ENCODE measurements at regions not wholly inside any gene's neighbourhood (a gene's known extent, or its start where the extent isn't known, plus 50 kb on each side); places are given as distances from the start of the nearest gene placed in this dataset.
A peak's percentile ranks its signal among the peaks of the same experiment; 100 is the strongest.

DNA sequence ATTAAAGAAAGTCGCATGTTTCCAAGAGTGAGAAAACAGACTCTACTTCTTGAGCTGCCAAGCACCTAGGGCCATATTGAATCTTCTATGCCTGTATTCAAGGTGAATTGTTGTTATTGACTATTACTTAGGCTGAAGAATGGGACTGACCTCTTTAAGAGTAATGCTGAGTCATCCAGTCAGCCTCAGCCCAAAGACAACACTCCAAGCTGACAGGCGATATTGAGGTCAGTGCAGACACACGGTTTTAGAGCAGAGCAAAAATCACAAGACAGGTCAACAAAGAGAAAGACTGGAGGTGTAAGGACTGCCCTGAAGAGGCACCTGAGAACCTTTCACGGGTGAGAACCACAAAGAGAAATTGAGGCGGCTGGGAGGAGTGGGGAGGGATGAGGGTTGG, 146.9 kb downstream of the MIS18A start:
- DNase-seq: peak; percentile 74

DNA sequence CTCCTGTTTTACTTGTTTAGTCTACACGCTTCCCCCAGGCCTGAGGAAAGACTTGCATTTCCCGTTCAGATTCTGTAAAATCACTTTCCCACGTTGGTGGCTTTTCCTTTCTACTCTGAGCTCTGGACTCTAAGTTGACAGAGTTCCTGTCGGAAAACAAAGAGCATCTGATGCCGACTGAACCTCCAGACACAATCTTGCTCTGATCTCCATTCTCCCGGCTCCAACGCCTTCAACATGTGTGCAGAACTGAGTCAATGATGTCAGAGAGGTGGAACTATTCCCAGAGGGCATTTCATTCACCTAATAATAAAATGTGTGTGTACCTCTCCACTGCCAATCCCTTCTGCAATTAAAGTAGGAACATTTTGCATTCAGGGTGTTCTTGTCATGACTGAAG, 147.7 kb downstream of the MIS18A start:
- no peak for DNase-seq

GRCh38 chr21:32130031-32130891, 148.6 kb downstream of the MIS18A start:
- DNase-seq: no peak

GRCh38 chr21:32127081-32127480, 151.8 kb downstream of the MIS18A start:
- DNase-seq: no peak

DNA sequence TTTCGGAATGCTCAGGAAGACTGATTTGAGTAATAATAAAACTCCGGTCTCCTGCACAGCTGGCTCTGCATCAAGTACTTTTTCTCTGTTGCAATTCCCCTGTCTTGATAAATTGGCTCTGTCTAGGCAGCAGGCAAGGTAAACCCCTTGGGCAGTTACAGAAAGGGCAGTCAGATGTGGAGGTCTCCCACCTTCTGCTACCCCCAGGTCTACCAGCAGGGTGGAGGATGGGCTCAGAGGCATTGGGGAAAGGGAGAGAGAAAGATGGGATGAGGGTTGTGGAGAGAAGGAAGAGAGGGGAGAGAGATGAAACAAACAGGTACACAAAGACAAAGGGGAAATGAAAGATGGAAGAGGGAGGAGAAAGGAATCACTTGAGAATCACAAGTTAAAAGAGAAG, 156.8 kb downstream of the MIS18A start:
- no peak for DNase-seq

GRCh38 chr21:32120230-32120629, 158.6 kb downstream of the MIS18A start:
- no peak for DNase-seq

DNA sequence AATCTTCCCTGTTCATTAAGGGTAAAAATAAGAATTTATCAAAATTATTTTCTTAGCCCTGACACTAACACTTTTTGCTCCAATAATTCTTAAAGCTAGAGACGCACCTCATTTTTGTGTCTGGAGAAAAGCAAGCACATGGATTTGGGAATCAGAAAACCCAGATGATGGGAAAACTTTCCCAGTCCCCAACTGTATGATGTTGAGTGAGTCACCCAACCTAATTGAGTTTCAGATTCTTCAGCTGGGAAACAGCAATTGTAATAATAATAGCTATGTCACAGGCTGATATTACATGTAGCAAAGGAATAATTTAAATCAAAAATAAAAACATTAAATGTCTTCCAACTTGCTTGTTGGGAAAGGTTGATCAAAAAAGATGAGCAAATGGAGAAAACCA, 159.0 kb downstream of the MIS18A start:
- no peak for DNase-seq

- DNase-seq: no peak
Observed at GRCh38 chr21:32119389-32119788, 159.5 kb downstream of the MIS18A start.

DNA sequence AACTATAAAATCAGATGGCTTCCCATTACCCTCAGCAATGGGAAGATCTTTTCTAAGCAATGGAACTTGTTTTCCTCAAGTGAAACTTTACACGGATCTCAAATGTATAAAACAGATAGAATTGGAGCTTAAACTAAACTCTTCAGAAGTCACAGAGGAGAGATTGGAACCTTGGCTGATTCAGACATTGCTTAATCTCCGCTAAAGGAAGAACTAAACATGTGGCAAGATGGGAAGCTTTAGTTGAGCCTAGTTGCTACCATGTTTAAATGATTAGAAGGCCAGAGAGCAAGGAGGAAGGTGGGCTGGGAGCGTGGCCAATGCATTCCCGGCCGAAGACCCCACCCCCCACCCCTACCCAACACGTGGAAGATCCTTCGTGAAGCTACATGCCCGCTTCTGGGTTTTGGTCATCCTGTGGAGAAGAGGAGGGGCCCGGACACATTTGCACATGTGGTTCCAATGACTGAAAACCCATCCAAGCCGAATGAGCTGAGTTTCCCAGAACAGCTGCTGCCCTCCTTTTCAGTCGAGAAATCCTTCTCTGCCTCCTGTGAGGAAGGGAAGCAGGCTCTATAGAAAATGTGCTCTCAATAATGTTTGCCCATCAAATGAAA, 164.3 kb downstream of the MIS18A start:
- DNase-seq: no peak

- no peak for DNase-seq
Observed at GRCh38 chr21:32113486-32113885, 165.4 kb downstream of the MIS18A start.

- no peak for DNase-seq
Observed at GRCh38 chr21:32112195-32112594, 166.7 kb downstream of the MIS18A start.

GRCh38 chr21:32108566-32108965, 170.3 kb downstream of the MIS18A start:
- DNase-seq: no peak

- no peak for DNase-seq
Observed at GRCh38 chr21:32103361-32103760, 175.5 kb downstream of the MIS18A start.

DNA sequence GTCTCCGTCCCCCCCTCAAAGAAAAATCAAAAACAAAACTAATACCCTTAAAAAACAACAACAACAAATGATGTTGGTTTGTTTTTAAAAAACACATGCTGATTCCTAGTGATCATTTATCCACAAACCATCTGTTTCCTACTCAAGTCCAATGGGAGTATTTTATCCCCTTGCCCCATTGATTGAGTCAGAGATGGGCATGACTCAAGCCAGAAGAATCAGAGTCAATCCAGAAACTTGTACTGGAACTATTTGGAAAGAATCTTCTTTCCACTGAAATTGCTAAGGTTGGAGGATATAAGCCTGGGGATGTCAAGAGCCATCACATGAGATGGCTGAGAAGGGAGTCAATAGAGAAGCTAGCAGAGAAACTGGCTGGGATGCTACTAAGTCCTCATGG, 176.4 kb downstream of the MIS18A start:
- no peak for DNase-seq

- DNase-seq: no peak
Observed at GRCh38 chr21:32101277-32101676, 177.6 kb downstream of the MIS18A start.

- DNase-seq: no peak
Observed at GRCh38 chr21:32100423-32100822, 178.4 kb downstream of the MIS18A start.

DNA sequence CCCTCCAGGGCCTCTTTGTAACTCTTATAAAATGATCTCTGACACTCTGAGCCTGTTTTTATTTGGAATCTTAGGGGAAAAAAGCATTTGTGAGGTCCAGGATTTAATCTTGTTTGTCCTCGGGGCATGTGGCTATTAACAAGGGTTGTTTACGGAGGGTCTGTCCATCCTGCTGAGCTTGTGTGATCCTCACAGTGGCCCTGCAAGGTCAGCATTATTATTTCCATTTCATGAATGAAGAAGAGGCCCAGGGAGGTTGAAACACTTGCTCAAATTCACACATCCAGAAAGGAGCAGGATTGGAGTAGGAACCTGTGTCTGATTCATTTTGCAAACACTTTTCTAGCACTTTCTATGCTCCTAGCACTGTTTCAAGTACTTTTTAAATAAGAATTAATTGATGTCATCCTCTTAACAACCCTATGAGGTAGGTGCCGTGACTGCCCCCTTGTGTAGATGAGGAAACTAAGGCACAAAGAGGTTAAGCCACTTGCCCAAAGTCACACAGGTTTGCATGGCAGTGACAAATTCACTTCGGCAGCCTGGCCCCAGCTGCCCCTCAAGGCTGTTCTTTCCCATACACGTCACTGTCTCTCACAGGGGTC, 178.9 kb downstream of the MIS18A start:
- no peak for DNase-seq

DNA sequence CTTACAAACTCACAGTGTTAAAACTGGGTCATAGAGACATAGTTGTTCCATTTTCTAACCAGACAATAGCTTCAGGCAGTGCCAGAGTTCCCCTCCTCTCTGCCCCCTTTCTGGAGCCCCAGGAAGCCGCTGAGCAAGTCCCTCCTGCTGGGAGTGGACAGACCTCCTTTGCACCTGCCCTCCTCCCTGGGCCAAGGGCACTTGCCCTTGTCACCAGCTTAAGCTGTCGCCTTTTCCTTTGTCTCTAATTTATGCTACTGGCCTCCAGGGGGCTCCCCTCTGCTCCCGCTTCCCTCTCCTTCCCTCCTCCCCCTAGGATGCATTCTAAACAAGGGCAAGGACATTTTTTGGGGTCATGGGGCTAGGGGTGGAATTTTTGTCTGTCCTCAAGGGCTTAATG, 182.4 kb downstream of the MIS18A start:
- DNase-seq: peak; percentile 65

DNA sequence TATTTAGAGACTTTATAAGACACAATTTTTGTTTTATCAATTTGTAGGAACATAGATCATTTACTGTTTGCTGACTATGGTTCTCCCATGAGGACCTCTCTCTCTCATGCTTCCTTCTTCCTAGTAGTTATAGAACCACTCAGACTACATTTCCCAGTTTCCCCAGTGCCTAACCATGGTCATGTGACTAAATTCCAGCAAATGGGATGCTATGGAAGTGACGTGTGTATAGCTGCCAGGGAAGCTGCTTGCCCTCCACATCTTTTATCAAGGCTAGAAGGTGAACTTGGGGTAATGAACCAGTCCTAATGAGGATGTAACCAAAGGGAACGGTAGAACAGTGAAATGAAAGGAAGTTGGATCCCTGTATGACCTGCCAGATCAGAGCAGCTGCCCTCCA, 184.0 kb downstream of the MIS18A start:
- DNase-seq: peak; percentile 32

DNA sequence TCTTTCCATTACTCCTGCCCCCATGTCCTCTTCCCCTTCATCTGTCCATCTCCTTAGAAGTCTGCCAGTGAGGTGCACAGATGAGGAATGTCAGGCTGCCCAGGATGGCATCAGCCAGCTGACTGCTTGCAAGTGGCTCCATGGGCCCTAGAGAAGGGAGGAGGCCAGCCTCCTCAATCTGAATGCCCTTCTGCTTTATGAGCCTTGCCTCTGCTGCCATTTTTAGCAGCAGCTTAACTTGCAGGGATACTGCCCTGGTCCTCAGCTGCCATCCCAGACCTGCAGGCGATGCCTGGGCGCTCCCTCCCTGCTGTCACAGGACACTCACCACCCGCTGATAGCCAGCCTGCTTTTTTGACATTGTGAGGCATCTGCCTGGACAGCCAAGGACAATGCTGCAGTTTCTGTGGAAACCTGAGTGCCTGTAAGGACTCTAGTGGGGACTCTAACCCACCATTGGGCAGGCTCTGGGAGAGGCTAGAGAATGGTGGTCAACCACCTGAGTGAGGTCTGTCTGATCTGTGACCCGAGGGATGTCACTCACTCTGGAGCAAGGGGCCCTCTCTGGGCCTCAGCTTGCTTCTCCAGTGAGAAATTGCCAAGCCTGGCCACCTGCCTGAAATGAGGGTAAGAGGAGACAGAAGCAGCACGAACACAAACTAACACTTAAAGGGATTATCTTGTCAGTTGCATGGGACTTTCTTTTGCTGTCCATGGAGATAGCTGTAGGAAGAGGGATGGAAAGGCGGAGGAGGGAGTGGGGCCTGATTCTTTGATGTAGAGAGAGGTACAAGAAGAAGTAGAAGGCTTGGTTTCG, 185.0 kb downstream of the MIS18A start:
- no peak for DNase-seq

- DNase-seq: no peak
Observed at GRCh38 chr21:32090956-32091355, 187.9 kb downstream of the MIS18A start.

DNA sequence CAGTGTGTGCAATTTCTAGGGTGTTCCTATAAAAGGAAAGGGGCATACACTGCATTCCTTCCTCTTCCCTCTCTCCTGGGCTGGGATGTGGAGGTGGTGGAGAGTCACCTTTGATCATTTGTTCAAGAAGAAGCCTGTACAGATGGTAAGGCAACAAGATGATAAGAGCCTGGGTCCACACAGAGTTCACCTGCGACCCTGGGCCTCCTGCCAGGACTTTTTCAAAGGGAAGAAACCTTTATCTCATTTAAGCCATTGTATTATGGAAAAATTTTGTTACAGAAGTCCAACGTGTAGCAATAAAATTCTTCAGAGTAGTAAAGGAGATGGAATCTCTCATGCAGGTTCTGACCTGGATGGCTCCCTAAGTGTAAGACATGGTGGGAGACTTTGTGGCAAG, 189.1 kb downstream of the MIS18A start:
- DNase-seq: no peak

DNA sequence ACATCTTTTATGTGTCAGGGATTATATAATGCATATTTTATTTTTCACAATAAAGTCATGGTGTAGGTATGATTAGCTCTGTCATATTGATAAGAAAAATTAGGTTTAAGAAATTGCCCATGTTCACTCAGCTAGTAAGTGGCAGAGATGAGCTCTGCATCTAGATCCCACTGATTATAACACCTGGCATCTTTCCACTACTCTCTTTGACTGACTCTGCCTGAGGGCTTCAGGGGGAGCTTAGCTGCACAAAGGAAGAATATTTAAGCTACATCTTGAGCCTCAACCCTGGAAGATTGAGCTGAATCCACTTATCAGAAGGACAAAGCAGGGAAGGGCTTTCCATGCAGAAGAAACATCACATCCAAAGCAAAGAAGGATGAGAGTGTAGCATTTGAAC, 190.4 kb downstream of the MIS18A start:
- no peak for DNase-seq
